A204.1 (cell line): ENCODE measurements at regions not wholly inside any gene's neighbourhood (a gene's known extent, or its start where the extent isn't known, plus 50 kb on each side); places are given as distances from the start of the nearest gene placed in this dataset.
"Not testable (repeated sequence)": the region's sequence is repeated elsewhere in the genome, so short reads cannot be mapped to it uniquely, and the experiment has no call there.

ENCODE experiments used
- FAIRE-seq: peaks from 2 replicates; lab custom pipeline; 2012; peaks lifted over from hg19 to GRCh38; lab: Jason Lieb, UNC

GRCh38 chr1:213538251-213538650 is 449.5 kb upstream of the PROX1 start:
- no peak for FAIRE-seq

- FAIRE-seq, result no peak
Measured at GRCh38 chr1:213539464-213539863, 448.3 kb upstream of the PROX1 start.

GRCh38 chr1:213541641-213542040 is 446.1 kb upstream of the PROX1 start:
- no peak for FAIRE-seq

- FAIRE-seq, result not testable (repeated sequence)
Measured at GRCh38 chr1:213545181-213545580, 442.6 kb upstream of the PROX1 start.

GRCh38 chr1:213549982-213550381 is 437.8 kb upstream of the PROX1 start:
- no peak for FAIRE-seq

- no peak for FAIRE-seq
Measured at GRCh38 chr1:213550804-213551203, 437.0 kb upstream of the PROX1 start.

GRCh38 chr1:213552045-213552444 is 435.7 kb upstream of the PROX1 start:
- no peak for FAIRE-seq

- FAIRE-seq, result no peak
Measured at GRCh38 chr1:213560226-213560625, 427.5 kb upstream of the PROX1 start.

GRCh38 chr1:213561870-213562269 is 425.9 kb upstream of the PROX1 start:
- FAIRE-seq, result no peak

GRCh38 chr1:213564215-213564659 is 423.5 kb upstream of the PROX1 start:
- FAIRE-seq, result no peak

- no peak for FAIRE-seq
Measured at GRCh38 chr1:213568929-213569815, 418.6 kb upstream of the PROX1 start.

- FAIRE-seq, result no peak
Measured at GRCh38 chr1:213569816-213570150, 418.0 kb upstream of the PROX1 start.

- no peak for FAIRE-seq
Measured at GRCh38 chr1:213570487-213570886, 417.3 kb upstream of the PROX1 start.

GRCh38 chr1:213571419-213571818 is 416.4 kb upstream of the PROX1 start:
- no peak for FAIRE-seq

- FAIRE-seq, result no peak
Measured at GRCh38 chr1:213571843-213572242, 415.9 kb upstream of the PROX1 start.

- FAIRE-seq, result no peak
Measured at GRCh38 chr1:213572912-213573647, 414.7 kb upstream of the PROX1 start.

GRCh38 chr1:213573648-213574009 is 414.1 kb upstream of the PROX1 start:
- no peak for FAIRE-seq

GRCh38 chr1:213582976-213583567 is 404.7 kb upstream of the PROX1 start:
- no peak for FAIRE-seq

GRCh38 chr1:213584272-213584671 is 403.5 kb upstream of the PROX1 start:
- no peak for FAIRE-seq

- no peak for FAIRE-seq
Measured at GRCh38 chr1:213585402-213585801, 402.4 kb upstream of the PROX1 start.

GRCh38 chr1:213585959-213586586 is 401.7 kb upstream of the PROX1 start:
- FAIRE-seq, result no peak

GRCh38 chr1:213586587-213586972 is 401.2 kb upstream of the PROX1 start:
- no peak for FAIRE-seq

GRCh38 chr1:213596729-213597128 is 391.0 kb upstream of the PROX1 start:
- FAIRE-seq, result no peak
